Astrocyte (in vitro differentiated cells and primary cell): ENCODE measurements at regions not wholly inside any gene's neighbourhood (a gene's known extent, or its start where the extent isn't known, plus 50 kb on each side); places are given as distances from the start of the nearest gene placed in this dataset.

Source experiments
- DNase-seq: peaks from one replicate; pipeline ENCODE4 v3.0.0-alpha.2; 2010; ENCODE audit warnings: low read depth
- FAIRE-seq: peaks from 2 replicates; lab custom pipeline; 2011; peaks lifted over from hg19 to GRCh38; lab: Jason Lieb, UNC
- H2AFZ ChIP-seq: 2 replicates; pipeline ENCODE4 v1.6.0; 2012; ENCODE audit warnings: low read depth, low read length, inconsistent platforms
- H3K27ac ChIP-seq: 2 replicates; pipeline ENCODE4 v1.5.1; 2011; ENCODE audit warnings: low read depth, low read length, inconsistent platforms
- H3K27me3 ChIP-seq: 2 replicates; pipeline ENCODE4 v1.6.0; 2011; ENCODE audit warnings: low read length, inconsistent platforms; ENCODE audit not compliant: insufficient read depth
- H3K36me3 ChIP-seq: 2 replicates; pipeline ENCODE4 v1.5.1; 2011; ENCODE audit warnings: low read length, inconsistent platforms; ENCODE audit not compliant: insufficient read depth
- H3K4me1 ChIP-seq: 2 replicates; pipeline ENCODE4 v1.5.1; 2011; ENCODE audit warnings: low read length, inconsistent platforms; ENCODE audit not compliant: insufficient read depth
- H3K4me2 ChIP-seq: 2 replicates; pipeline ENCODE4 v1.6.0; 2012; ENCODE audit warnings: low read length, inconsistent platforms
- H3K4me3 ChIP-seq: 2 replicates; pipeline ENCODE4 v1.5.1; 2011; ENCODE audit warnings: low read depth, mild to moderate bottlenecking, low read length, inconsistent platforms; ENCODE audit not compliant: insufficient read depth
- H3K79me2 ChIP-seq: 2 replicates; pipeline ENCODE4 v1.6.0; 2012; ENCODE audit warnings: mild to moderate bottlenecking, low read length, inconsistent platforms; ENCODE audit not compliant: insufficient read depth
- H3K9ac ChIP-seq: 2 replicates; pipeline ENCODE4 v1.6.0; 2012; ENCODE audit warnings: mild to moderate bottlenecking, low read length, inconsistent platforms
- H3K9me3 ChIP-seq: 2 replicates; pipeline ENCODE4 v1.5.1; 2012; ENCODE audit warnings: low read depth, mild to moderate bottlenecking, low read length, inconsistent platforms; ENCODE audit not compliant: insufficient read depth
- H4K20me1 ChIP-seq: 2 replicates; pipeline ENCODE4 v1.6.0; 2012; ENCODE audit warnings: low read length, inconsistent platforms; ENCODE audit not compliant: insufficient read depth
- H3K27ac Mint-ChIP-seq: one replicate; pipeline ENCODE4 v1.8.0; 2021; ENCODE audit warnings: mild to moderate bottlenecking, mixed read lengths; ENCODE audit not compliant: unreplicated experiment
- H3K27me3 Mint-ChIP-seq: one replicate; pipeline ENCODE4 v1.8.0; 2021; ENCODE audit warnings: low read depth, mixed read lengths; ENCODE audit not compliant: unreplicated experiment
- H3K36me3 Mint-ChIP-seq: one replicate; pipeline ENCODE4 v1.8.0; 2021; ENCODE audit warnings: low read depth, mixed read lengths; ENCODE audit not compliant: unreplicated experiment
- H3K4me1 Mint-ChIP-seq: one replicate; pipeline ENCODE4 v1.8.0; 2021; ENCODE audit warnings: low read depth, mixed read lengths; ENCODE audit not compliant: unreplicated experiment
- H3K4me3 Mint-ChIP-seq: one replicate; pipeline ENCODE4 v1.8.0; 2021; ENCODE audit warnings: mild to moderate bottlenecking, moderate library complexity, mixed read lengths; ENCODE audit not compliant: unreplicated experiment
- H3K9me3 Mint-ChIP-seq: one replicate; pipeline ENCODE4 v1.8.0; 2021; ENCODE audit warnings: mild to moderate bottlenecking, mixed read lengths; ENCODE audit not compliant: unreplicated experiment
- EZH2 ChIP-seq: IDR thresholded peaks from 2 replicates; pipeline ENCODE4 v1.6.1; 2012; ENCODE audit warnings: mild to moderate bottlenecking, low read length, inconsistent platforms; ENCODE audit not compliant: insufficient read depth
- TF ChIP-seq, protein P1 (sequence below): IDR thresholded peaks from 2 replicates; pipeline ENCODE4 v1.5.1; 2011; ENCODE audit warnings: low read depth, mild to moderate bottlenecking, inconsistent platforms, low read length, moderate library complexity; ENCODE audit not compliant: insufficient read depth

DNA sequence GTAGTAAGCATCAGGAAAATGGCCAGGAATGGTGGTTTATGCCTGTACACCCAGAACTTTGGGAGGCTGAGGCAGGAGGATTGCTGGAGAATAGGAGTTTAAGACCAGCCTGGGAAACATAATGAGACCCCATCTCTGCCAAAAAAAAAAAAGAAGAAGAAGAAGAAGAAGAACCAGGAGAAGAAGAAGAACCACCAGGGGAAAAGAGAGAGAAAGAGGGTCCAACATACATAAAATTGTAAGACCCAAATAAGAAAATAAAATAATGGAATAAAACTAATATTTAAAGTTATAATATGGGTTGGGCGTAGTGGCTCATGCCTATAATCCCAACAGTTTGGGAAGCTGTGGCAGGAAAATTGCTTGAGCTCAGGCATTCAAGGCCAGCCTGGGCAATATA lies 408.4 kb downstream of the ZFHX3 start:
- H3K9me3 ChIP-seq: no peaks in the 10 kb centered on the region
- H3K9ac ChIP-seq: no peak overlapping the region
- H3K4me1 Mint-ChIP-seq: no peaks in the 10 kb centered on the region
- no peaks in the 10 kb centered on the region for H3K36me3 ChIP-seq
- H3K4me3 ChIP-seq: no peak overlapping the region
- no peaks in the 10 kb centered on the region for H3K4me1 ChIP-seq
- TF ChIP-seq, protein P1, sequence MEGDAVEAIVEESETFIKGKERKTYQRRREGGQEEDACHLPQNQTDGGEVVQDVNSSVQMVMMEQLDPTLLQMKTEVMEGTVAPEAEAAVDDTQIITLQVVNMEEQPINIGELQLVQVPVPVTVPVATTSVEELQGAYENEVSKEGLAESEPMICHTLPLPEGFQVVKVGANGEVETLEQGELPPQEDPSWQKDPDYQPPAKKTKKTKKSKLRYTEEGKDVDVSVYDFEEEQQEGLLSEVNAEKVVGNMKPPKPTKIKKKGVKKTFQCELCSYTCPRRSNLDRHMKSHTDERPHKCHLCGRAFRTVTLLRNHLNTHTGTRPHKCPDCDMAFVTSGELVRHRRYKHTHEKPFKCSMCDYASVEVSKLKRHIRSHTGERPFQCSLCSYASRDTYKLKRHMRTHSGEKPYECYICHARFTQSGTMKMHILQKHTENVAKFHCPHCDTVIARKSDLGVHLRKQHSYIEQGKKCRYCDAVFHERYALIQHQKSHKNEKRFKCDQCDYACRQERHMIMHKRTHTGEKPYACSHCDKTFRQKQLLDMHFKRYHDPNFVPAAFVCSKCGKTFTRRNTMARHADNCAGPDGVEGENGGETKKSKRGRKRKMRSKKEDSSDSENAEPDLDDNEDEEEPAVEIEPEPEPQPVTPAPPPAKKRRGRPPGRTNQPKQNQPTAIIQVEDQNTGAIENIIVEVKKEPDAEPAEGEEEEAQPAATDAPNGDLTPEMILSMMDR: no peak
- no peaks in the 10 kb centered on the region for H3K27me3 Mint-ChIP-seq
- H3K27ac Mint-ChIP-seq: no peak overlapping the region
- no peak for FAIRE-seq
- H3K4me2 ChIP-seq: no peak overlapping the region
- DNase-seq: no peak
- H3K27ac ChIP-seq: no peak overlapping the region
- peaks cover 7% of the 10 kb centered on the region for H3K9me3 Mint-ChIP-seq
- H3K79me2 ChIP-seq: no peaks in the 10 kb centered on the region
- no peaks in the 10 kb centered on the region for H4K20me1 ChIP-seq
- no peak overlapping the region for H2AFZ ChIP-seq
- no peaks in the 10 kb centered on the region for H3K27me3 ChIP-seq
- H3K4me3 Mint-ChIP-seq: no peak overlapping the region
- no peaks in the 10 kb centered on the region for H3K36me3 Mint-ChIP-seq

DNA sequence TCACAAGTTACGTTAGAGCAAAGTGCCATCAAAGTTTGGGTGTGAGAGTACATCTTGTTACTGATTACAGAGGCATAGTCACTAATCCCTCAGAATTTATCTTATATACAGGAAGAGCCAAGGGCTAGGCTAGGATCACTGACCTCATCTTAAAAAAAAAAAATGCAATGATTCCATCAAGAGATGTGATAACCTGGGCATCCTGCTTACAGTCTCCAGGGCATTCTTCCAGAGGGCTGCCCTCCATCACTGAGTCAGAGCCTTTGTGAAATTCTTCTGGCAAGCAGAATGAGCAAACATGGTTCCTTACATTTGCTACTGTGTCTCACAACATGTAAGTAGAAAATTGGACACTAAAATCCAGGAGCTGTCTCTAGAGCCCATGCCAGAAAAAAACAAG lies 410.6 kb downstream of the ZFHX3 start:
- no peaks in the 10 kb centered on the region for H3K27me3 Mint-ChIP-seq
- Histone ChIP-seq H3K27ac (no peak overlapping the region), H4K20me1 (no peaks in the 10 kb centered on the region), H3K27me3 (no peaks in the 10 kb centered on the region), H3K4me2 (no peak overlapping the region), H3K4me3 (no peak overlapping the region), H3K9ac (no peak overlapping the region), H3K36me3 (no peaks in the 10 kb centered on the region), H3K79me2 (no peaks in the 10 kb centered on the region), H3K9me3 (no peaks in the 10 kb centered on the region), H3K4me1 (no peaks in the 10 kb centered on the region), H2AFZ (no peak overlapping the region)
- DNase-seq (peak; percentile 68), FAIRE-seq (no peak)
- H3K36me3 Mint-ChIP-seq: no peaks in the 10 kb centered on the region
- peaks cover 2% of the 10 kb centered on the region for H3K9me3 Mint-ChIP-seq
- no peaks in the 10 kb centered on the region for H3K4me1 Mint-ChIP-seq
- H3K4me3 Mint-ChIP-seq: no peak overlapping the region
- no peak overlapping the region for H3K27ac Mint-ChIP-seq
- no peak for TF ChIP-seq EZH2
- TF ChIP-seq, protein P1: no peak

DNA sequence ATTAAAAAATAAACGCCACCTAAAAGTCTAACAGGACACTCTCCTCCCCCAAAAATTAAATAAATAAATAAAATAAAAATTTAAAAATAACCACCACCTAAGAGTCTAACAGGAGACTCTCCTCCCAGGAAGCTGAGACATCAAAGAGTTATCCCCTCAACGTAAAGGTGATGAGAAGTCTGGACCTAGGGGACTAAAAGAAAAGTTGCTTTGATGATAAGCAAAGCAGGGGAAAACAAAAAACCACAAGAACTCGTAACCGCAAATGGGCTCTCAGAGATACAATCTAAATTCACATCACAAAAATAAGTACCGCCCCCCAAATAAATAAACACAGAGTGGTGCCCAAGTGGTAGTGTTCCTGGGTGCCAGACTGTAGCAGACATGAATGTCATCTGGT lies 412.2 kb downstream of the ZFHX3 start:
- FAIRE-seq: no peak
- H3K9me3 Mint-ChIP-seq: peaks cover 2% of the 10 kb centered on the region
- no peaks in the 10 kb centered on the region for H3K27me3 Mint-ChIP-seq

More for the DNA sequence above, 412.2 kb downstream of the ZFHX3 start:
- no peak for DNase-seq
- no peak overlapping the region for H3K4me3 Mint-ChIP-seq
- no peak overlapping the region for H3K4me3 ChIP-seq
- H3K27me3 ChIP-seq: no peaks in the 10 kb centered on the region
- no peaks in the 10 kb centered on the region for H3K4me1 Mint-ChIP-seq
- no peak overlapping the region for H2AFZ ChIP-seq
- H3K9ac ChIP-seq: no peak overlapping the region
- no peaks in the 10 kb centered on the region for H3K4me1 ChIP-seq
- no peak overlapping the region for H3K27ac ChIP-seq
- TF ChIP-seq, protein P1: no peak
- no peak for TF ChIP-seq EZH2
- H3K27ac Mint-ChIP-seq: no peak overlapping the region
- H3K79me2 ChIP-seq: no peaks in the 10 kb centered on the region
- no peak overlapping the region for H3K4me2 ChIP-seq
- no peaks in the 10 kb centered on the region for H3K36me3 ChIP-seq
- no peaks in the 10 kb centered on the region for H4K20me1 ChIP-seq
- no peaks in the 10 kb centered on the region for H3K36me3 Mint-ChIP-seq
- no peaks in the 10 kb centered on the region for H3K9me3 ChIP-seq
